Colonic mucosa (tissue), 4 donors: ENCODE measurements at regions not wholly inside any gene's neighbourhood (a gene's known extent, or its start where the extent isn't known, plus 50 kb on each side); places are given as distances from the start of the nearest gene placed in this dataset.
"Not testable (repeated sequence)": the region's sequence is repeated elsewhere in the genome, so short reads cannot be mapped to it uniquely, and the experiment has no call there.

Experiments
- DNase-seq: peaks from one replicate; pipeline ENCODE4 v3.0.0-alpha.2; 2020
- H3K27ac ChIP-seq: fragments of 200-600 bp; one replicate; pipeline ENCODE4 v1.8.0; 2021
- H3K27me3 ChIP-seq: fragments of 200-600 bp; one replicate; pipeline ENCODE4 v1.8.0; 2021
- H3K36me3 ChIP-seq: fragments of 200-600 bp; one replicate; pipeline ENCODE4 v1.8.0; 2021
- H3K4me1 ChIP-seq: fragments of 200-600 bp; one replicate; pipeline ENCODE4 v1.8.0; 2021; ENCODE audit warnings: mild to moderate bottlenecking
- H3K4me3 ChIP-seq: fragments of 200-600 bp; one replicate; pipeline ENCODE4 v1.8.0; 2021
- H3K9ac ChIP-seq, 2 donors: one replicate each; pipeline ENCODE4 v1.7.0; 2013; ENCODE audit warnings: control low read depth in 2 of 2, low read depth in 2 of 2, low read length in 2 of 2
- H3K9me3 ChIP-seq: fragments of 200-600 bp; one replicate; pipeline ENCODE4 v1.8.0; 2021
- intact Hi-C: fragments of 100-400 bp; cut with DNase I; formaldehyde crosslinking; loops from one replicate; pipeline ENCODE4 v1.14.1; 2022
- TF ChIP-seq, protein P1 (sequence below): fragments of 200-600 bp; IDR thresholded peaks from one replicate; pipeline ENCODE4 v1.8.0; 2022; ENCODE audit warnings: antibody characterized with exemption, mild to moderate bottlenecking
- donor health status: healthy.
- donor health status: DM: no; HTN: no; CAD: no.
- donor health status: DM: no; HTN: no; CAD: no.

DNA sequence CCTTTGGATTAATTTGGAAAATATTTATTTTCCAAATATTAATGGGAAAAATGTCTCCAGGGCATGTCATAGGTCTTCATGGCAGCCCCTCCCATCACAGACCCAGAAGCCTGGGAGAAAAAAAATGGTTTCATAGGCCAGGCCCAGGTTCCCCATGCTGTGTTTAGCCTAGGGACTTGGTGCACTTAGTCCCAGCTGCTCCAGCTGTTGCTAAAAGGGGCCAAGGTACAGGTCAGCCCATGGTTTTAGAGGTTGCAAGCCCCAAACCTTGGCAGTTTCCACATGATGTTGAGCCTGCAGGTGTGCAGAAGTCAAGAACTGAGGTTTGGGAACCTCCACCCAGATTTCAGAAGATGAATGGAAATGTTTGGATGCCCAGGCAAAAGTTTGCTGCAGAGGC, 309.6 kb downstream of the SOCS6 start:
- DNase-seq = no peak
- TF ChIP-seq, protein P1, sequence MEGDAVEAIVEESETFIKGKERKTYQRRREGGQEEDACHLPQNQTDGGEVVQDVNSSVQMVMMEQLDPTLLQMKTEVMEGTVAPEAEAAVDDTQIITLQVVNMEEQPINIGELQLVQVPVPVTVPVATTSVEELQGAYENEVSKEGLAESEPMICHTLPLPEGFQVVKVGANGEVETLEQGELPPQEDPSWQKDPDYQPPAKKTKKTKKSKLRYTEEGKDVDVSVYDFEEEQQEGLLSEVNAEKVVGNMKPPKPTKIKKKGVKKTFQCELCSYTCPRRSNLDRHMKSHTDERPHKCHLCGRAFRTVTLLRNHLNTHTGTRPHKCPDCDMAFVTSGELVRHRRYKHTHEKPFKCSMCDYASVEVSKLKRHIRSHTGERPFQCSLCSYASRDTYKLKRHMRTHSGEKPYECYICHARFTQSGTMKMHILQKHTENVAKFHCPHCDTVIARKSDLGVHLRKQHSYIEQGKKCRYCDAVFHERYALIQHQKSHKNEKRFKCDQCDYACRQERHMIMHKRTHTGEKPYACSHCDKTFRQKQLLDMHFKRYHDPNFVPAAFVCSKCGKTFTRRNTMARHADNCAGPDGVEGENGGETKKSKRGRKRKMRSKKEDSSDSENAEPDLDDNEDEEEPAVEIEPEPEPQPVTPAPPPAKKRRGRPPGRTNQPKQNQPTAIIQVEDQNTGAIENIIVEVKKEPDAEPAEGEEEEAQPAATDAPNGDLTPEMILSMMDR = no peak
- no peaks in the 10 kb centered on the region for H3K27me3 ChIP-seq

DNA sequence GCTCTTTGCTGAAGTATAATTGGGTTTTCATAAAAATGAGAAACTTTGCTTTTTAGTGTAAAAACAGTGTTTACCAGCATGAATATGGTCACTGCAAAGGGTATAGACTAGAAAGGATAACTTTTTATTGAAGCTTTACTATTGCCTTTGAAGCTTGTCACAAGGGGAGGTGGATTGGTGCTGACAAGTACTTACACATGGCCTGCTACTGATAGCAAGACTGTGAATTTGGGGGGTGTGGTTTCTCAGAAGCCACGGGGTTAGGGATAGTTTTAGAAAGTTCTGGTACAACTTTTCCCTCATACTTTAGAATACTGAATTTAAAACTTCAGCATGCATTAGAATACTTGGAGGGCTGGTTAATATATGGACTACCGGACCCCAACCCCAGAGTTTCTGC, 294.1 kb downstream of the SOCS6 start:
- Histone ChIP-seq H3K9ac (no peak overlapping the region), H3K4me1 (no peaks in the 10 kb centered on the region), H3K9me3 (no peaks in the 10 kb centered on the region), H3K36me3 (no peaks in the 10 kb centered on the region), H3K4me3 (no peak overlapping the region), H3K27me3 (no peaks in the 10 kb centered on the region), H3K27ac (no peak overlapping the region)
- TF ChIP-seq, protein P1 = no peak
- intact Hi-C loops = no loop called here
- no peak for DNase-seq

More for the DNA sequence above, 309.6 kb downstream of the SOCS6 start:
- Histone ChIP-seq H3K27ac (no peak overlapping the region), H3K9me3 (no peaks in the 10 kb centered on the region), H3K4me1 (no peaks in the 10 kb centered on the region), H3K9ac (no peak overlapping the region), H3K4me3 (no peak overlapping the region), H3K36me3 (no peaks in the 10 kb centered on the region)
- intact Hi-C loops = no loop called here

DNA sequence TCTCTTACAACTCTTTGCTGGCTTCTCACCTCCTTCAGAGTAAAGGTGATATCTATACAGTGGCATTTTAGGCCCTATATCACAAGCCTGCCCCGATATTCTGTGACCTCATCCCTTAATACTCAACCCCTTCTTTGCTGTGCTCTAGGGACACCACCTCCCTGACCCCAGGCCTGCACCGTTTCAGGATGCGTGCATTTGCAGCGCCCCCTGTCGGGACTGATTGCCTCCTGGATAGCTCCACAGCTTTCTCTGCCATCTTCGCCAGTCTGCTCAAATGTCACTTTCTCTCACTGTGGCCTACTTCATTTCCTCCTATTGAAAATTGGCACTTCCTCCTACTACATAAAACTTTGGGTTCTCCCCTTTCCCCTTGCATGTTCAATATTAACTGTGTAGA, 289.6 kb downstream of the SOCS6 start:
- H3K27ac ChIP-seq = no peak overlapping the region
- no peak overlapping the region for H3K4me3 ChIP-seq
- intact Hi-C loops = no loop called here
- no peak overlapping the region for H3K9ac ChIP-seq
- no peaks in the 10 kb centered on the region for H3K36me3 ChIP-seq
- no peaks in the 10 kb centered on the region for H3K9me3 ChIP-seq
- no peak for DNase-seq
- no peaks in the 10 kb centered on the region for H3K4me1 ChIP-seq
- H3K27me3 ChIP-seq = no peaks in the 10 kb centered on the region
- TF ChIP-seq, protein P1 = no peak

DNA sequence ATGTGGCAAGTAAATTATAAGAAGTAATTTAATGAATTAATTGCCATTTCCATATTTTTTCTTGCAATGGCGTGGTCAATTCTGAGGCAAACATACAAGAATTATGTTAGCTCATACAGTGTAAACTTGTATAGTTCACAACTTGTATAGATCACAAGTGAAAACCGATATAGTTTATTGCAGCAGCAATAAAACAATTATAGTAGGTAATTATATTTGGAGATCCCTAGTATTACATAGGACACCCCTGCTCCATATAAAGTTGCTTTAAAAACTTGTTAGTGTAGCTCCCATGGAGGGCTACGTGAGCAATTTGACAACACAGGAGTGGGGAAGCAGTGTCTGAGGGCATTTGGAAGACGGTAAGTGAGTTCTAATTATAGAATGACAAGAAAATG, 288.2 kb downstream of the SOCS6 start:
- no peaks in the 10 kb centered on the region for H3K4me1 ChIP-seq
- no peak for DNase-seq
- H3K27ac ChIP-seq = no peak overlapping the region
- no peak overlapping the region for H3K9ac ChIP-seq
- intact Hi-C loops = no loop called here
- H3K36me3 ChIP-seq = no peaks in the 10 kb centered on the region
- no peaks in the 10 kb centered on the region for H3K27me3 ChIP-seq
- H3K9me3 ChIP-seq = no peaks in the 10 kb centered on the region
- no peak overlapping the region for H3K4me3 ChIP-seq
- TF ChIP-seq, protein P1 = no peak

DNA sequence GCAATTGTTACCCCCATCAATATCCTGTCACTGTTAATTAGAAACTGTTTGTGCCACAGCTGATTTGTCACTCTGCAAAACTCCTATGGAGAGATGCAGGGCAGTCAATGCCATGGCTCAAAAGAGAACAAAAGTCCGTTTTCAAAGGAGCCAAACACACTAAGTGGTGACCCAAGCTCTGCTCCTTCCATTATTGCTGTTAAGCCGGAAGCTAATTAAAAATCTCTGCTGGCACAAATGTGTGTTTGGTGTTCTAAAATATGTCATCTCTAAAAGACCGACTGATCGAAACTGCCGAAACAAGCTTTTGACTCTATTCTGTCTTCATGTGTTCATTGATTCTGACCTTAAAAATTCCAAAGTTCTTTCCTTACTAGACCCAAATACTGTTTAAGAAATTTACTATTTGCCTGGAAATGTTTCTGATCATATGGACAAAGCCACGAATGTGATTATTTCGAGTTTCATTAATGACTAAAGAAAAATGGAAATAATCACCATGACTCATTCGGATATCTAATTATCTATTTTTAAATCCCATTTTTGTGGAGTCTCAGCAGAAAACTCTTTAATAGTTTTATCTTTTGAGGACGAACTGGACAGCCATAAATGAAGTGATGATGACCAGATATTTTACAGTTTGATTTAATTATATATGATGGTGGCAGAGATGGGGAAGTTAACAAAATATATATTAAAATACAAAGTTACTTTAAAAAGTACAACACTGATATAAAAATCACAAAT, 287.6 kb downstream of the SOCS6 start:
- H3K27ac ChIP-seq = no peak overlapping the region
- H3K9me3 ChIP-seq = no peaks in the 10 kb centered on the region
- H3K36me3 ChIP-seq = no peaks in the 10 kb centered on the region
- TF ChIP-seq, protein P1 = no peak
- no peak for DNase-seq
- no peak overlapping the region for H3K4me3 ChIP-seq
- no peak overlapping the region for H3K9ac ChIP-seq
- no peaks in the 10 kb centered on the region for H3K4me1 ChIP-seq
- intact Hi-C loops = no loop called here
- H3K27me3 ChIP-seq = no peaks in the 10 kb centered on the region

DNA sequence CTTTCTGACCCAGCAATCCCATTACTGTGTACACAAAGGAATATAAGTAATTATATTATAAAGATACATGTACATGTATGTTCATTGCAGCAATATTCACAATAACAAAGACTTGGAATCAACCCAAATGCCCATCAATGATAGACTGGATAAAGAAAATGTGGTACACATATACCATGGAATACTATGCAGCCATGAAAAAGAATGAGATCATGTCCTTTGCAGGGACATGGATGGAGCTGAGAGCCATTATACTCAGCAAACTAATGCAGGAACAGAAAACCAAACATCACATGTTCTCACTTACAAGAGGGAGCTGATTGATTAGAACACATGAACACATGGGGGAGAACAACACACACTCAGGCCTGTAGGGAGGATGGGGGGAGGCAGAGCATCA, 286.1 kb downstream of the SOCS6 start:
- DNase-seq, H3K9me3 ChIP-seq, H3K27me3 ChIP-seq, H3K4me3 ChIP-seq, H3K9ac ChIP-seq, H3K4me1 ChIP-seq, H3K36me3 ChIP-seq, intact Hi-C loops, H3K27ac ChIP-seq: not testable (repeated sequence)

DNA sequence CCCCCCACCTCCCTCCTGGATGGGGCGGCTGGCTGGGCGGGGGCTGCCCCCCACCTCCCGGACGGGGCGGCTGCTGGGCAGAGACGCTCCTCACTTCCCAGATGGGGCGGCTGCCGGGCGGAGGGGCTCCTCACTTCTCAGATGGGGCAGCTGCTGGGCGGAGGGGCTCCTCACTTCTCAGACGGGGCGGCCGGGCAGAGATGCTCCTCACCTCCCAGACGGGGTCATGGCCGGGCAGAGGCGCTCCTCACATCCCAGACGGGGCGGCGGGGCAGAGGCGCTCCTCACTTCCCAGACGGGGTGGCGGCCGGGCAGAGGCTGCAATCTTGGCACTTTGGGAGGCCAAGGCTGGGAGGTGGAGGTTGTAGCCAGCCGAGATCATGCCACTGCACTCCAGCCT, 280.8 kb downstream of the SOCS6 start:
- H3K9ac ChIP-seq, H3K27ac ChIP-seq, DNase-seq, H3K9me3 ChIP-seq, H3K27me3 ChIP-seq, H3K4me3 ChIP-seq, intact Hi-C loops, H3K36me3 ChIP-seq, H3K4me1 ChIP-seq: not testable (repeated sequence)
